ENCODE measurements at regions not wholly inside any gene's neighbourhood (a gene's known extent, or its start where the extent isn't known, plus 50 kb on each side); places are given as distances from the start of the nearest gene placed in this dataset.

GRCh38 chr19:5210556-5210955 is 130.1 kb downstream of the PTPRS start:
- Histone ChIP-seq H3K4me1 (ENCODE audit: insufficient read depth, low read length) (no peaks in the 10 kb centered on the region), H2BK120ac (ENCODE audit: low read depth, low read length, poor library complexity, severe bottlenecking) (no peak overlapping the region), H4K8ac (replicated peaks; ENCODE audit: insufficient read length, low read depth, low read length) (no peak overlapping the region), H3K4me2 (ENCODE audit: insufficient read depth, insufficient read length, low read length) (no peak overlapping the region), H3K18ac (ENCODE audit: insufficient read length, low read depth, low read length) (no peak overlapping the region), H3K9ac (ENCODE audit: extremely low read depth, insufficient read length, low read length) (no peak overlapping the region), H3K79me2 (ENCODE audit: insufficient read depth, low read length) (no peaks in the 10 kb centered on the region), H3K14ac (ENCODE audit: insufficient read depth, low read length) (no peak overlapping the region), H2AFZ (ENCODE audit: low read length) (no peak overlapping the region), H2AK5ac (ENCODE audit: insufficient read length, low read length) (no peak overlapping the region), H3K79me1 (ENCODE audit: insufficient read depth, low read depth, low read length, poor library complexity, severe bottlenecking) (no peaks in the 10 kb centered on the region), H3K23me2 (ENCODE audit: insufficient read length, low read depth, low read length, poor library complexity, severe bottlenecking) (peaks cover 4% of the 10 kb centered on the region), H3K4ac (ENCODE audit: low read depth, low read length) (no peak overlapping the region), H3K56ac (ENCODE audit: insufficient read length, low read depth, low read length) (no peak overlapping the region), H3K23ac (ENCODE audit: insufficient read length, low read depth, low read length) (no peak overlapping the region), H2BK5ac (ENCODE audit: insufficient read length, low read length) (no peak overlapping the region), H3K9me3 (ENCODE audit: control insufficient read depth, low read depth, low read length) (no peaks in the 10 kb centered on the region), H4K5ac (ENCODE audit: insufficient read length, low read depth, low read length) (no peak overlapping the region), H3T11ph (ENCODE audit: low read length) (no peak overlapping the region), H3K27ac (ENCODE audit: insufficient read length, low read depth, low read length) (no peak overlapping the region), H2BK15ac (ENCODE audit: low read depth, low read length) (no peak overlapping the region), H4K91ac (ENCODE audit: insufficient read length, low read depth, low read length) (no peak overlapping the region), H4K20me1 (ENCODE audit: control insufficient read depth, insufficient read depth, insufficient read length) (peaks cover 3% of the 10 kb centered on the region), H2BK20ac (ENCODE audit: low read depth, low read length, poor library complexity, severe bottlenecking) (no peak overlapping the region), H2BK12ac (ENCODE audit: insufficient read length, low read depth, low read length) (no peak overlapping the region), H3K27me3 (ENCODE audit: insufficient read depth, low read length) (no peaks in the 10 kb centered on the region)
- Mint-ChIP-seq H3K27me3 (ENCODE audit: low read depth) (no peaks in the 10 kb centered on the region), H3K9me3 (peaks cover 0 to 6% of the 10 kb centered on the region in 2 experiments; a peak in 3 of 5 replicates), H3K36me3 (ENCODE audit: insufficient read depth in 1 of 3, low read depth in 3 of 3) (peaks cover 3 to 40% (median 11%) of the 10 kb centered on the region in 3 experiments), H3K4me1 (no peaks in the 10 kb centered on the region), H3K4me3 (no peak overlapping the region), H3K27ac (no peak overlapping the region)
- TF ChIP-seq CTCF (conservative IDR thresholded peaks at IDR 0.05): no peak
- WGBS (ENCODE audit: extremely low coverage, insufficient read length, low lambda C conversion rate): no CpG with 5 or more reads among the region's 23 CpGs
- DNase-seq: no peak
